ENCODE measurements at regions not wholly inside any gene's neighbourhood (a gene's known extent, or its start where the extent isn't known, plus 50 kb on each side); places are given as distances from the start of the nearest gene placed in this dataset.

DNA sequence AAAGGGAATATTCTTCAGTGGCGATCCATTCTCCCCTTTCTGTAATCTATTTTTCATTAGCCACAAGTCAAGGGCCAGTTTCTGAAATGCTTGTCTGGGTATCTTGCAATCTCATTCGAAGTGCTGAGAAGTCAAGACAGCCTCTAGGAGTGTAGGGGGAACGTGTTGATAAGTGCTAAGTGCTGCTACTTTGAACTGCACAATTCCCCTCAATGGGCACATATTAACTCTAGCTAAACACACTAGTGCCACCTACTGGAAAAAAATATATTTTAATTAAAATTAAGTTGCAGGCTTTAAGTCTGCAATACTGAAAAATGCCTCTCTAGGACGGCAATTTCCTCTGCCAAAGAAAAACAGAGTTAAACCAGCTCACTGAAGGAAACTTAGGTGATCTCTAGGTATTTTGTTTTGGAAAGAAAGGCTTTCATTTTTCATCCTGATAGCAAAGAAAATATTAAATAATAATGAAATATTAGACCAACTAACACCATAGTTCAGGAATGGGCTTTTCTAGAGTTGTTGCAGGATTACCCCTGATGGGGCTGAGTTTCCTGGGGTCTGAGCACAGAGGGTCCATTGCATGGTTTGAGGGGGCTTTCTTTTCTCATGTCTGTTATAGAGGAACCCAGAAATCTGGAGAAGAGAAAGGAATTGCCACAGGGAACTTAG, 181.9 kb upstream of the KBTBD8 start:
- H3K36me3 ChIP-seq (ENCODE audit: insufficient read depth, low read length), result no peaks in the 10 kb centered on the region
- H3K27me3 ChIP-seq (ENCODE audit: insufficient read depth, low read length), result no peaks in the 10 kb centered on the region
- H3K4me1 ChIP-seq (ENCODE audit: insufficient read depth, low read length), result peaks cover 26% of the 10 kb centered on the region
- WGBS, result 50% methylated on average over 3 of the region's 4 CpGs
- H3K9ac ChIP-seq (ENCODE audit: low read depth, low read length), result no peak overlapping the region
- H3K4me3 ChIP-seq (ENCODE audit: low read length), result no peak overlapping the region
- H3K27ac ChIP-seq (ENCODE audit: low read depth, low read length), result no peak overlapping the region
- no peaks in the 10 kb centered on the region for H3K9me3 ChIP-seq (ENCODE audit: insufficient read depth, low read depth, low read length)

DNA sequence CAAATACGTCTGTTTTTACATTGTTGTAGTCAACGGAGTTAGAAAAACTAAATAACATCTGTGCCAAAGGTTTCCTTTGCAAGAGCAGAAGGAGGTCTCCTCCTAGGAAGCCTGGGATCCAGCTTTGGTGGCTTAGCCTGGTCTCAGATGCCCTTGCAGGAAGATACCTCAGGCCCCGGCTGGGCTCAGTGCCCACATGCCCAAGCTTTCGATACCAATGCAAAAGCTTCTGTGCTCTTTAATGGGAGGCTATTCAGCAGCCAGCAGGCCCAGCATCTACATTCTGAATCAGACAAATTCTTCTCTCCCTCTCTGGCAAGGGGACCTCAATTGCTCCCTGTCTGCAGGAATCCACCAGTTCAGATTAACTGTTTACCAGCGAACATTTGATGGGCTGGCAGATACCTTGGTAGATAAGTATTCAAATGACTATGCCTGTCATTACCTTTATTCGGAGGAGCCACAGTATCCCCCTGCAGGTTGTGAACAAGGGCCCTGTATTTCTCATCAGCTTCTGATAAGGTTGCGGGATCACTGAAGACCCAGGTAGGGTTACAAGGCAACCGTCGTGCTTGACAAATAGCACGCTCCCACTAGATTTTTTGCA, 180.1 kb upstream of the KBTBD8 start:
- no peak overlapping the region; the same call in 1 of the 2 replicates for H3K27ac ChIP-seq (ENCODE audit: low read depth, low read length)
- no peaks in the 10 kb centered on the region for H3K27me3 ChIP-seq (ENCODE audit: insufficient read depth, low read length)
- H3K9ac ChIP-seq (ENCODE audit: low read depth, low read length), result no peak overlapping the region
- no peaks in the 10 kb centered on the region for H3K36me3 ChIP-seq (ENCODE audit: insufficient read depth, low read length)
- no peaks in the 10 kb centered on the region for H3K9me3 ChIP-seq (ENCODE audit: insufficient read depth, low read depth, low read length)
- peaks cover 26% of the 10 kb centered on the region for H3K4me1 ChIP-seq (ENCODE audit: insufficient read depth, low read length)
- 85% methylated on average over 10 of the region's 10 CpGs for WGBS
- no peak overlapping the region for H3K4me3 ChIP-seq (ENCODE audit: low read length)

DNA sequence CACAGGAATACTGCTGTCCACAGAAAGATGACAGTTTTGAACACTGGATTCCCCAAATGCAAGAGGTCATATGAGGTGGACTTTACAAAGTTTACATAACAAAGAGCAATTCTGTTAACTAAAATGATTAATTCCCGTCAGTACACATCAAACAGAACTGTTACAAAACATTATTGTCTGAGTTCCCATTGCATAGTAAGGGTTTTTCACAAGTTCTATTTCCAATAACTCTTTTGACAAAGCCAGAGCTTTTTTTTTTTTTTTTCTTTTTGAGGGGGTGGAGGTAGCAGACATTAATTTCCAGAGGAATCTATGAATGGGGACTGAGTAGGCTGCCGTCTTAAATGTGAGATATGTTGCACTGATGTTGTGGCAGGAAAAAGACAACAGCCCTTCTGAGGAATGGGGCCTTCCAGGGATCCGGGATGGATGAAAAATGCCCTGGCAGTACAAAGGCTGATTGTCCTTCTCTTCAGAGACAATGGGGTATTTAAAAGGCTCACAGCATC, 178.1 kb upstream of the KBTBD8 start:
- H3K36me3 ChIP-seq (ENCODE audit: insufficient read depth, low read length), result no peaks in the 10 kb centered on the region
- WGBS, result 58% methylated on average over 3 of the region's 3 CpGs
- H3K4me1 ChIP-seq (ENCODE audit: insufficient read depth, low read length), result peaks cover 20% of the 10 kb centered on the region
- no peak overlapping the region for H3K4me3 ChIP-seq (ENCODE audit: low read length)
- no peaks in the 10 kb centered on the region for H3K27me3 ChIP-seq (ENCODE audit: insufficient read depth, low read length)
- H3K9me3 ChIP-seq (ENCODE audit: insufficient read depth, low read depth, low read length), result no peaks in the 10 kb centered on the region
- no peak overlapping the region for H3K9ac ChIP-seq (ENCODE audit: low read depth, low read length)
- peak overlapping the region; percentile 54; the same call in 1 of the 2 replicates for H3K27ac ChIP-seq (ENCODE audit: low read depth, low read length)

DNA sequence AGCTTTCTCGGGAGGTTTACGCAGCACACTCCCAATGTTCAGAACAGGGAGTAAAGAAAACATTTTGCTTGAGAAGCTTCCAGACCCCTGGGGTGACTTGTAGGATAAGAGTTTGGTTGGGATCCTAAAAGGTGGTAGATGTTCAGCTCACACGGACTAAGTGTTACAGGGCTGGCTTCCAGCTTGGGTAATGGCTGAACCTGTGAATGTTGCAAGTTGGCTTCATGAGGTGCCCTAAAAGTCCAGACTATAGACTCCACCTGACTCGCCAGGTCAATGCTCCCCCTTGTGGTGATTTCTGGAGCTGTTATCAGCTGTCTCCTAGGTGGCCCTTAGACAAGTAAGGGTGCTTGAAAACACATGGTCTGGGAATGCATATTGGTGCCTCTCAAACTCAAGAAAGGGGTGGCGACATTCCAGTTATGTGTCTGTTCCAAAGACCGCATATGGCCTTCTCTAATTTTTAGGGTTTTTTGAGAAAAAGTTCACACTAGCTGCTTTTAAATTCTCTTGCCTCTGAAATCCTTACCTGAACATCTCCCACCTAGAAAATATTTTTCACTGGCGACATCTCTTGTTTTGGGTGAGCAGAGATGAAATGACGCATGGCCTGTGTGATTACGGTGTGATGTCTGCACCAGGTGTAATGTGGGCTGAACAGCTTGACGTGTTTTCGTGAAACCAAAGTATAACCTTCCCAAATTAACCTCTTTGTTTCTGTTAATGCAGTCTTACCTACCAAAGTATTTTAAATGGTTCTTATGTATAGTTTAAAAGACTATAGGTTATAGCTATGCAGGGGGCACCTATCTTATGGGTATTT, 175.7 kb upstream of the KBTBD8 start:
- Histone ChIP-seq H3K4me3 (ENCODE audit: low read length) (no peak overlapping the region), H3K9ac (ENCODE audit: low read depth, low read length) (no peak overlapping the region), H3K9me3 (ENCODE audit: insufficient read depth, low read depth, low read length) (no peaks in the 10 kb centered on the region), H3K27ac (ENCODE audit: low read depth, low read length) (no peak overlapping the region), H3K36me3 (ENCODE audit: insufficient read depth, low read length) (no peaks in the 10 kb centered on the region), H3K27me3 (ENCODE audit: insufficient read depth, low read length) (no peaks in the 10 kb centered on the region), H3K4me1 (ENCODE audit: insufficient read depth, low read length) (peaks cover 13% of the 10 kb centered on the region)
- 75% methylated on average over 11 of the region's 11 CpGs for WGBS

DNA sequence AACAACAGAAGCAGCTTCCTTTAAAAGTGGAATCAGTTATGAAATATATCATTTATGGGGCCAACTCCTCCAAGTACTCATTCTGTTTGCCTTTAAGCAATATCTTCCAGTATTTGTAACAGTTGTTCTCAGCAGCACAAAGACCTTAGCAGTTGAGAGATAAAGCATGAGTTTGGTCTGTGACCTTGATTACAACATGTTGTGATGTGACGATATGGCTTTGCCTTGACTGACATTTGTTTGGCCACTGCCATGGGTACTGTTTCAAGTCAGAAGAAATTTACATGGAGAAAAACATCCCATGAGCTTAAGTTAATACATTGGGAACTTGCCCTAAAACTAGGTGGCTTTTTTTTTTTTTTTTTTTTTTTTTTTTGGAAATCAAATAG, 175.1 kb upstream of the KBTBD8 start:
- no peaks in the 10 kb centered on the region for H3K36me3 ChIP-seq (ENCODE audit: insufficient read depth, low read length)
- 100% methylated on average over 1 of the region's 1 CpG for WGBS
- H3K9ac ChIP-seq (ENCODE audit: low read depth, low read length), result no peak overlapping the region
- peaks cover 13% of the 10 kb centered on the region for H3K4me1 ChIP-seq (ENCODE audit: insufficient read depth, low read length)
- no peak overlapping the region for H3K27ac ChIP-seq (ENCODE audit: low read depth, low read length)
- H3K9me3 ChIP-seq (ENCODE audit: insufficient read depth, low read depth, low read length), result no peaks in the 10 kb centered on the region
- no peak overlapping the region for H3K4me3 ChIP-seq (ENCODE audit: low read length)
- H3K27me3 ChIP-seq (ENCODE audit: insufficient read depth, low read length), result no peaks in the 10 kb centered on the region

DNA sequence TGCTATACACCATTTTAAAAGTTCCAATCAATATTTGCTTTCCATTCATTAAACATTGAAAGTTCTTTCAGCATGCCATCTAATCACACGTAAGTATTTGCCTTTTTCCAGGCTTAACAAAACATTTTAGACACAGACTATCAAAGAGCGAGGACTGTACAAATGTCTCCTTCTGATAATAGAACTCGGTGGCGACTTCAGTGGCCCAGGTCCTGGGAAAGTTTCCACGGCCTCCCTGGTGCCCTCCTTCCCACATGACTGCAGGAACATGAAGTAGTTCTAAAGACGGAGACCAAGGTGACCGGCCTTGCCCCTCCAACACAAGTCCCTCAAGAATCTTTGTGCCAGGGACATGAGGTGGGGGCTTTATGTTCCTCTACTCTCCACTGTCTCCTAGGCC, 174.6 kb upstream of the KBTBD8 start:
- no peak overlapping the region for H3K4me3 ChIP-seq (ENCODE audit: low read length)
- H3K9ac ChIP-seq (ENCODE audit: low read depth, low read length), result no peak overlapping the region
- no peaks in the 10 kb centered on the region for H3K36me3 ChIP-seq (ENCODE audit: insufficient read depth, low read length)
- no peaks in the 10 kb centered on the region for H3K27me3 ChIP-seq (ENCODE audit: insufficient read depth, low read length)
- H3K27ac ChIP-seq (ENCODE audit: low read depth, low read length), result no peak overlapping the region
- WGBS, result 94% methylated on average over 6 of the region's 7 CpGs
- H3K4me1 ChIP-seq (ENCODE audit: insufficient read depth, low read length), result peaks cover 13% of the 10 kb centered on the region
- H3K9me3 ChIP-seq (ENCODE audit: insufficient read depth, low read depth, low read length), result no peaks in the 10 kb centered on the region

DNA sequence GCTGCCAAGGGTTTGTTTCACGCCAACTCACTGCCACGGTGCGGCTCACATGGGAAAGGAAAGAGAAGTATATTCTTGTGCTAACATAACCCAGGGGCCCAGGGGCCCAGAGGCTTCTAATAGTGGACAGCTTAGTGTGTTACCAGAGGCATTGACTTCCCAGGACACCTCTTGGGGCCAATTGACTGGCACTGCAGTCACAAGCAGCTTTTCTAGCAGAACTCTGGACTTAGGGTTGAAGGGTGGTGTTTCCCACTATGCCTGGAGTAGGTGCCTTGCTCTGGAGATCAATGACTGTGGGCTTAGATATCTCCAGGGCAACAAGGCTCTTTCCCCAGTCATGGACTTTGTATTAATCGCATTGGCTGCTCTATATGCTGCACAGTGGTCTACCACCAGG, 172.7 kb upstream of the KBTBD8 start:
- no peaks in the 10 kb centered on the region for H3K27me3 ChIP-seq (ENCODE audit: insufficient read depth, low read length)
- no peaks in the 10 kb centered on the region for H3K9me3 ChIP-seq (ENCODE audit: insufficient read depth, low read depth, low read length)
- H3K9ac ChIP-seq (ENCODE audit: low read depth, low read length), result no peak overlapping the region
- no peak overlapping the region for H3K27ac ChIP-seq (ENCODE audit: low read depth, low read length)
- peaks cover 6% of the 10 kb centered on the region; the same call in 1 of the 2 replicates for H3K4me1 ChIP-seq (ENCODE audit: insufficient read depth, low read length)
- no peak overlapping the region for H3K4me3 ChIP-seq (ENCODE audit: low read length)
- H3K36me3 ChIP-seq (ENCODE audit: insufficient read depth, low read length), result no peaks in the 10 kb centered on the region
- whole genome bisulfite sequencing, result 97% methylated on average over 4 of the region's 4 CpGs

DNA sequence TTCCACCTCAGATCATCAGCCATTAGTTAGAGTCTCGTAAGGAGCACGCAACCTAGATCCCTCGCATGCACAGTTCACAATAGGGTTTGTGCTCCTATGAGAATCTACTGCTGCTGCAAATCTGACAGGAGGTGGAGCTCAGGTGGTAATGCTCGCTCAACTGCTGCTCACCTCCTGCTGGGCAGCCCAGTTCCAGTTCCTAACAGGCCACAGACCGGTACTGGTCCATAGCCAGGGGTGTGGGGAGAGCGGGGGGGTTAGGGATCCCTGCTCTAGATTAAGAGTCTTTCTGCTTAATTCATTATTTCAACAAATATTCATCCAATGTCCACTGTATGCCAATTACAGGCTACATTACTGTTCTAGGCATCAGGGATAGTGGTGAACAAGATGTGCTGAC, 170.4 kb upstream of the KBTBD8 start:
- H3K27me3 ChIP-seq (ENCODE audit: insufficient read depth, low read length), result no peaks in the 10 kb centered on the region
- no peaks in the 10 kb centered on the region for H3K4me1 ChIP-seq (ENCODE audit: insufficient read depth, low read length)
- H3K4me3 ChIP-seq (ENCODE audit: low read length), result no peak overlapping the region
- no peaks in the 10 kb centered on the region for H3K36me3 ChIP-seq (ENCODE audit: insufficient read depth, low read length)
- 81% methylated on average over 6 of the region's 6 CpGs for WGBS
- H3K9ac ChIP-seq (ENCODE audit: low read depth, low read length), result no peak overlapping the region
- H3K9me3 ChIP-seq (ENCODE audit: insufficient read depth, low read depth, low read length), result no peaks in the 10 kb centered on the region
- H3K27ac ChIP-seq (ENCODE audit: low read depth, low read length), result no peak overlapping the region

DNA sequence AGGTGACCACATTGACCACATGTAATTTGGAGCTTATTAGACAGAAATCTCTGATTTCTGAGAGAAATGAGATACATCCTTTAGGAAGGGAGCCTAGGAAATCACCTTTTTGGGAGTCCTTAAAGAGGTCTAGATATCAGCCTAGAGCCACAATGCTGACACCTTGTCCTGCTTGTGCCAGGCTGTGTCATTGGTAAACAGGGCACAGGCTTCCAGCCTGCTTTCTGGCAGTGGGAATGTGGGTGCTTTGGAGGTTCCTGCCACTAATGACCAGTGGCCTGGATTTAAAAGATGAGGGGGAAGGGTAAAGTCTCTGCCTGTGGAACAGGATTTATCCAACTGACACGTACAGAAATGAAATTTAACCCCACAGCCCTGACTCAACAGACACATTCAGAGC, 169.8 kb upstream of the KBTBD8 start:
- WGBS, result 100% methylated on average over 1 of the region's 1 CpG
- Histone ChIP-seq H3K36me3 (ENCODE audit: insufficient read depth, low read length) (no peaks in the 10 kb centered on the region), H3K27me3 (ENCODE audit: insufficient read depth, low read length) (no peaks in the 10 kb centered on the region), H3K9me3 (ENCODE audit: insufficient read depth, low read depth, low read length) (no peaks in the 10 kb centered on the region), H3K9ac (ENCODE audit: low read depth, low read length) (no peak overlapping the region), H3K4me1 (ENCODE audit: insufficient read depth, low read length) (no peaks in the 10 kb centered on the region), H3K27ac (ENCODE audit: low read depth, low read length) (no peak overlapping the region), H3K4me3 (ENCODE audit: low read length) (no peak overlapping the region)

DNA sequence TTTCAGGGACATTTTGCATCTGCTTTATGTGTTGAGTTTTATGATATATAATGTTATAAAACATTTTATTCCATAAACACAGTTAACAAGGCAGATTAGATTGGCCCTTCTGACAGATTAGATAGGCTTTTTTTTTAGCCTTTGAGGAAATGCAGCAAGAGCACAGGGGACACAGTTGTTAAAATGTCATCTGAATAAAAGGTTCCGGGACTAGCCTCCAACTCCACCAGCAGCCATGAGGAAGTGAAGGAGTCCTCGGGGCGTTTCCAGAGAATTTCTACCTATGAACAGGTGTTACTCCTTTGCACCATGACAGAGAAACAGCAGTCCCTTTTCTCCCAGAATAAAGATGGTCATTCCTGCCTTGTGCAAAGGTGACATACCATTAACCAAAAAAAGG, 167.8 kb upstream of the KBTBD8 start:
- H3K36me3 ChIP-seq (ENCODE audit: insufficient read depth, low read length), result no peaks in the 10 kb centered on the region
- H3K9ac ChIP-seq (ENCODE audit: low read depth, low read length), result no peak overlapping the region
- H3K9me3 ChIP-seq (ENCODE audit: insufficient read depth, low read depth, low read length), result no peaks in the 10 kb centered on the region
- H3K27ac ChIP-seq (ENCODE audit: low read depth, low read length), result no peak overlapping the region
- H3K27me3 ChIP-seq (ENCODE audit: insufficient read depth, low read length), result no peaks in the 10 kb centered on the region
- 91% methylated on average over 3 of the region's 3 CpGs for WGBS
- H3K4me3 ChIP-seq (ENCODE audit: low read length), result no peak overlapping the region
- H3K4me1 ChIP-seq (ENCODE audit: insufficient read depth, low read length), result no peaks in the 10 kb centered on the region

DNA sequence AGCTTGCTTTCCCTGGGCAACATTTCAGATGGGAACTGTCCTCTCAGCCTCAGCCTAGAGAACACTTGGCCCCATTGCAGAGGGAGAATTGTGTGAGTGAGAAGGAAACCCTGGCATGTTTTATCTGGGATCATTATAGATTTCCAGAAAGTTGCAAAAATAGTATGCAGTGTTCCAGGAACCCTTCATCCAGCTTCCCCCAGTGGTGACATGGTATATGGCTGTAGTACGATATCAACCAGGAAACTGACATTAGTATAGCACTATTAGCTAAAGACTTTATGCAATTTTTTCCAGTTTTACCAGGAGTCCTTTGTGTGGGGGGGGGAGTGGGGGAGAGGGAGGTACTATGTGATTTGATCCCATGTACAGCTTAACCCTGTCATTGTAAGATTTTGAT, 166.2 kb upstream of the KBTBD8 start:
- WGBS, result 100% methylated on average over 1 of the region's 1 CpG
- no peaks in the 10 kb centered on the region for H3K9me3 ChIP-seq (ENCODE audit: insufficient read depth, low read depth, low read length)
- H3K4me1 ChIP-seq (ENCODE audit: insufficient read depth, low read length), result no peaks in the 10 kb centered on the region
- no peak overlapping the region for H3K27ac ChIP-seq (ENCODE audit: low read depth, low read length)
- H3K27me3 ChIP-seq (ENCODE audit: insufficient read depth, low read length), result no peaks in the 10 kb centered on the region
- no peak overlapping the region for H3K9ac ChIP-seq (ENCODE audit: low read depth, low read length)
- H3K36me3 ChIP-seq (ENCODE audit: insufficient read depth, low read length), result no peaks in the 10 kb centered on the region
- H3K4me3 ChIP-seq (ENCODE audit: low read length), result no peak overlapping the region

All from HUES64 (cell line).